Kidney epithelial cell (primary cell): ENCODE measurements at regions not wholly inside any gene's neighbourhood (a gene's known extent, or its start where the extent isn't known, plus 50 kb on each side); places are given as distances from the start of the nearest gene placed in this dataset.

Experiments used
- DNase-seq: peaks from one replicate; pipeline ENCODE4 v3.0.0-alpha.2; 2010; ENCODE audit warnings: low read depth
- H3K27me3 ChIP-seq: 2 replicates; pipeline ENCODE4 v1.6.0; 2011; ENCODE audit warnings: low read length; ENCODE audit not compliant: control insufficient read depth, insufficient read depth
- H3K36me3 ChIP-seq: 2 replicates; pipeline ENCODE4 v1.5.1; 2011; ENCODE audit warnings: low read length; ENCODE audit not compliant: control insufficient read depth, insufficient read depth
- H3K4me3 ChIP-seq: 2 replicates; pipeline ENCODE4 v1.5.1; 2011; ENCODE audit warnings: low read depth, mild to moderate bottlenecking, control low read depth, low read length
- CTCF ChIP-seq: IDR thresholded peaks from 2 replicates; pipeline ENCODE4 v1.5.1; 2011; ENCODE audit warnings: mild to moderate bottlenecking, moderate library complexity, low read length, control low read depth, inconsistent platforms; ENCODE audit not compliant: insufficient read depth, poor library complexity, severe bottlenecking

DNA sequence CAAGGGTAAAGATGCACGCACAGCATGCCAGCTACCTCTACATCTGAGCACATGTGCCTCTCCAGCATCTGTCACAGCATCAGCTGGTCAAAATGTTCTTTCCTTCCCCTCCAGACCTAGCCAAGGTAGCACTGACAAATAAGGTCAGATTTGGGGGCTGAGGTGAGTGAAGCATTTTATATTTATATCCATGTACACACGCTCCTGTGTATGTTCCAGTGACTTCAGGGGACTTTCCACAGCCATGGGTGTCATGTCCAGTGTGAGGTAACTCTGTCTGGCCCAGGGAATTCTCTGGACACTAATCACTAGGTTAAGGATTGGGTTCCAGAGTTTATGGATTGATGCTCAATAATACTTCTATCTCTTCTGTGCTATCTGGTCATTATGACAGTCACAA, 165.2 kb upstream of the TP63 start:
- Histone ChIP-seq H3K36me3 (no peaks in the 10 kb centered on the region), H3K27me3 (no peaks in the 10 kb centered on the region), H3K4me3 (no peak overlapping the region)
- no peak for DNase-seq
- no peak for TF ChIP-seq CTCF

- H3K36me3 ChIP-seq: no peaks in the 10 kb centered on the region
- no peak for TF ChIP-seq CTCF
- no peak for DNase-seq
- no peak overlapping the region for H3K4me3 ChIP-seq
- no peaks in the 10 kb centered on the region for H3K27me3 ChIP-seq
Observed at GRCh38 chr3:189467451-189467850, 163.7 kb upstream of the TP63 start.

DNA sequence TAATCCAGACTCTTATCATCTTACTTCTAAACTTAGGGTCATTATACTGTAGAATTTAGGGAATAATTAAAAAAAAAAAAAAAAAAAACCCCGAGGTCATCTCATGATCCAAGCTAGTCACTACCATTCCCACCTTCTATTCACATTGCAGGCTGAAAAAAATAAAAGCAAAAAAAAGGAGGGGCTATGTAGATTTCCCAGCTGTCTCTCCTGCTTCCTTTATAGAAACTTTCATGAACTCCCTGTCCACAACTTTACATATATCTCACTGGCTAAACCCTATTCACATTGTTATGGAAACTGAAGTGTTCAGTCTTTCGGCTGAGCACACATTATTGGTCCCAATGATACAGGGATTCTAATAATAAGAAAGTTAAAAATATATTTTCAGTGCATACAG, 156.2 kb upstream of the TP63 start:
- no peak for TF ChIP-seq CTCF
- no peak for DNase-seq
- Histone ChIP-seq H3K36me3 (no peaks in the 10 kb centered on the region), H3K27me3 (no peaks in the 10 kb centered on the region), H3K4me3 (no peak overlapping the region)

- TF ChIP-seq CTCF: no peak
- Histone ChIP-seq H3K4me3 (no peak overlapping the region), H3K27me3 (no peaks in the 10 kb centered on the region), H3K36me3 (no peaks in the 10 kb centered on the region)
- no peak for DNase-seq
Observed at GRCh38 chr3:189477614-189478013, 153.6 kb upstream of the TP63 start.

GRCh38 chr3:189486556-189486955, 144.6 kb upstream of the TP63 start:
- no peaks in the 10 kb centered on the region for H3K27me3 ChIP-seq
- no peak for DNase-seq
- no peaks in the 10 kb centered on the region for H3K36me3 ChIP-seq
- no peak for TF ChIP-seq CTCF
- H3K4me3 ChIP-seq: no peak overlapping the region

GRCh38 chr3:189488241-189488767, 142.9 kb upstream of the TP63 start:
- H3K4me3 ChIP-seq: no peak overlapping the region
- no peaks in the 10 kb centered on the region for H3K36me3 ChIP-seq
- no peak for TF ChIP-seq CTCF
- no peak for DNase-seq
- H3K27me3 ChIP-seq: no peaks in the 10 kb centered on the region
